Caki2 (cell line): ENCODE measurements at regions not wholly inside any gene's neighbourhood (a gene's known extent, or its start where the extent isn't known, plus 50 kb on each side); places are given as distances from the start of the nearest gene placed in this dataset.

Experiments used
- DNase-seq: peaks from one replicate; pipeline ENCODE4 v3.0.0-alpha.2; 2015; ENCODE audit warnings: low read depth
- in situ Hi-C: cut with HindIII; loops from 2 replicates; pipeline ENCODE4 v1.10.0; 2016; ENCODE audit warnings: low sequenced_read_pairs, low pct_unique_long_range_greater_than_20kb, mixed read lengths

GRCh38 chr14:98174041-98174440 is 1098.0 kb downstream of the BCL11B start:
- in situ Hi-C loops = no loop called here
- DNase-seq = no peak

- in situ Hi-C loops = no loop called here
- no peak for DNase-seq
Observed at GRCh38 chr14:98175436-98175835, 1096.6 kb downstream of the BCL11B start.

GRCh38 chr14:98175881-98176280 is 1096.1 kb downstream of the BCL11B start:
- DNase-seq = no peak
- in situ Hi-C loops = no loop called here

- in situ Hi-C loops = no loop called here
- DNase-seq = no peak
Observed at GRCh38 chr14:98176892-98177291, 1095.1 kb downstream of the BCL11B start.

GRCh38 chr14:98177551-98177950 is 1094.4 kb downstream of the BCL11B start:
- no peak for DNase-seq
- in situ Hi-C loops = no loop called here

- no peak for DNase-seq
- in situ Hi-C loops = no loop called here
Observed at GRCh38 chr14:98181241-98181640, 1090.8 kb downstream of the BCL11B start.

GRCh38 chr14:98181768-98182167 is 1090.2 kb downstream of the BCL11B start:
- in situ Hi-C loops = no loop called here
- no peak for DNase-seq

GRCh38 chr14:98182393-98183055 is 1089.5 kb downstream of the BCL11B start:
- in situ Hi-C loops = no loop called here
- no peak for DNase-seq

- DNase-seq = no peak
- in situ Hi-C loops = no loop called here
Observed at GRCh38 chr14:98183556-98183955, 1088.4 kb downstream of the BCL11B start.

GRCh38 chr14:98184457-98184856 is 1087.5 kb downstream of the BCL11B start:
- no peak for DNase-seq
- in situ Hi-C loops = no loop called here

- in situ Hi-C loops = no loop called here
- no peak for DNase-seq
Observed at GRCh38 chr14:98185036-98185435, 1087.0 kb downstream of the BCL11B start.

- DNase-seq = no peak
- in situ Hi-C loops = no loop called here
Observed at GRCh38 chr14:98186140-98186539, 1085.9 kb downstream of the BCL11B start.

GRCh38 chr14:98187281-98187680 is 1084.7 kb downstream of the BCL11B start:
- no peak for DNase-seq
- in situ Hi-C loops = no loop called here

GRCh38 chr14:98189062-98189461 is 1082.9 kb downstream of the BCL11B start:
- DNase-seq = no peak
- in situ Hi-C loops = no loop called here

- in situ Hi-C loops = no loop called here
- no peak for DNase-seq
Observed at GRCh38 chr14:98189511-98189910, 1082.5 kb downstream of the BCL11B start.

- in situ Hi-C loops = no loop called here
- DNase-seq = no peak
Observed at GRCh38 chr14:98189944-98190343, 1082.1 kb downstream of the BCL11B start.

- no peak for DNase-seq
- in situ Hi-C loops = no loop called here
Observed at GRCh38 chr14:98192946-98193345, 1079.1 kb downstream of the BCL11B start.

GRCh38 chr14:98194821-98195220 is 1077.2 kb downstream of the BCL11B start:
- DNase-seq = no peak
- in situ Hi-C loops = no loop called here

GRCh38 chr14:98195256-98195655 is 1076.7 kb downstream of the BCL11B start:
- in situ Hi-C loops = no loop called here
- DNase-seq = no peak

- DNase-seq = no peak
- in situ Hi-C loops = no loop called here
Observed at GRCh38 chr14:98197933-98198332, 1074.1 kb downstream of the BCL11B start.

GRCh38 chr14:98198385-98198784 is 1073.6 kb downstream of the BCL11B start:
- in situ Hi-C loops = no loop called here
- DNase-seq = no peak
